ENCODE measurements at regions not wholly inside any gene's neighbourhood (a gene's known extent, or its start where the extent isn't known, plus 50 kb on each side); places are given as distances from the start of the nearest gene placed in this dataset.

DNA sequence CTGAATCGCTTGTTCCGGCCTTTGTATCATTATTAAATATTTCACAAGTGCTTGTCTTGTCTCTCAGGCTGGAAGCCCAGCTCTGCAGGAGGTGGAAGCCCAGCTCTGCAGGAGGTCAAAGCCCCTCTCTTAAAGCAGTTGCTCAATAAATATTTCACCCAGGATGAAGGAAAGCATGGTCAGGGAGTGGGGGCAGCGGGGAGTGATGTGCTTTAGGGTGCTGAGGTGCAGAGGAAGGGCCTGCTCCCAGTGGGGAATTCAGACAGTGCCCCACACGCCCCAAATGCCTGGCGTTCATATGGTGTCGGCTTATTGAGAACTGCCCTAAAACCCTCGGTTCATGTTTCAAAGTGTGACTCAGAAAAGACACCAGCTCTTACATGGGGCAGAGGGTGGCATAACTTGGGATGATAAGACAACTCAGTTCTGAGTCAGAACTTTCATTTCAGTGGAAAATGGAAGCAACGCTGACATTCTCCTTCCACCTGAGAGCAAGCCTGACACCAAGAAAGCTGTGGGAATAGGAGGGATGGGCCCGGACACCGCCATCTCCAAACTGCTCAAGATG, 114.3 kb upstream of the DAP start:
- DNase-seq, result no peak

- DNase-seq, result no peak
These were observed 113.5 kb upstream of the DAP start for GRCh38 chr5:10874541-10874940.

GRCh38 chr5:10870791-10871190, 109.8 kb upstream of the DAP start:
- DNase-seq, result no peak

DNA sequence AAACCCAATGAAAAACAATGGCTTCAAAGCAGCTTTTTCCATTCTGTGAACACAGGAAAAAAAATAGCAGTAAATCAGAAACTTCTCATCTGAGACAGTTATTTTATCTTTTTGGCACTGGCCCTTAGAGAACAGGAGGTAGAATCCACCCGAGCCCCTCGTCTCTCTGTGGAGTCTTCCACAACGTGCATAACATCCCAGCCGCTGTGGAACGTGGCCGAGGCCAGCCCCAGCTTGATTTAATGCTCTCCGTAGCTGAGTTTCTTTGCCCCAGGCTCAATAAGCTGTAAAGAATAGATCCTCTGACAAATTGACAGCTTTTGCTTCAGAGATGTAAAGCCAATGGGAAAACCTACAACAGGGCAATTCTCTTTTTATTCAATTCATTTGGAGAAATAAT, 107.9 kb upstream of the DAP start:
- no peak for DNase-seq

DNA sequence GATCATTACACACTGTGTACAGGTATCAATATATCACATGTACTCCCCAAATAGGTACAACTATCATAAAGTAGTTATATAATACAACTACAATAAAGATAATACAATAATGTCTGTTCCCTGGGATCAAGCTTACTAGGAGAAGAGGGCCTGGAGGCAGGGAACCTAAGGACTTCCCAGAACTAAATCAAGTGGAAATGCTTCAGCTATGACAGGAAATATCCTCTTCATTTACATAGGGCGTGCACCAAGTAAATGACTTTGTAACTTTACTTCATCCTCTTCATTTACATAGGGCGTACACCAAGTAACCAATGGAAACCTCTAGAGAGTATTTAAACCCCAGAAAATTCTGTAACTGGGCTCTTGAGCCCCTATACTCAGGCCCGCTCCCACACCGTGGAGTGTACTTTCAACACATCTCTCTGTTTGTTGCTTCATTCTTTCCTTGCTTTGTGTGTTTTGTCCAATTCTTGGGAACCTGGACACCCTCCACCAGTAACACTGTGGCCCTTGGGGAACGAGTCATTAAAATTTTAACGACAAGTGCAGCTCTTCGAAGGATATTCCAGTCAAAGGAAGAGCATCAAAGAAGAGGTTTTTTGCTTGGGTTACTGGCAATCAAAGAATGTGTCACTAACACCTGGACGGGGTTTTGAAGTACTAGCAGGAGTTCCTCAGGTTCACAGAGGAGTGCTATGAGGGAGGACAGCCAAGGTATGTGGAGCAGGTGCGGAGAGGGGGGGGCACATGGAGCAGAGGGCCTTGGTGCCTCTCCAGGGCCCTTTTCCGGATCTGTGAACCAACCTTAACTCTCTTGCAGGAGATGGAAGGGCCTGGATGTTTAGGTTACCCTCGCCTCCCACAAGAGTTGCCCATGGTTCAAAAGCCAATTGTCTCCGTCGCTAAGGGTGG, 106.6 kb upstream of the DAP start:
- DNase-seq, result no peak

- DNase-seq, result no peak
These were observed 105.9 kb upstream of the DAP start for GRCh38 chr5:10866913-10867312.

DNA sequence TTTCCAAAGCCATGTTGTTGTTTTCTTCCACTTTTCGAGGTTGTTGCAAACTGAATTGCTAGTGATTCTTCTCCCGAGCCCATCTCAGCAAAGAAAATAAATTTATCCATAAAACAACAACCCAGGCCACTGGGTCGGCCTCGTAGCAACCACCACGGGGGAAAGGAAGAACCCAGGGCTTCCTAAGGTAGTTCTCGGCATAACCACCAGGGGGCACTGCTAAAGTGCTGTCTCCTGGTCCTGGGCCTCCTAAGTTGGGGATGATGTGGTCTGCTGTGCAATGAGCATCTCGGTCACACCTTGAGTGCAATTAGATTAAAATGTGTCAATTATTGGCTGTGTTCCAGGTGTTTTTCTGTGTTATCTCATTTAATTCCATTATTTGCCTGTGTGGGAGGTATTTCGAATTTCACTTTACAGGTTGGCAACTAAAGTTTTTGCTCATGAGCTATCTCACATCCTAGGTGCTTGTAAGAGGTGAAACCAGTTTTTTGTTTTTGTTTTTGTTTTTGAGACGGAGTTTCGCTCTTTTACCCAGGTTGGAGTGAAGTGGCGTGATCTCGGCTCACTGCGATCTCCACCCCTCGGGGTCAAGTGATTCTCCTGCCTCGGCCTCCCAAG, 102.8 kb upstream of the DAP start:
- DNase-seq, result no peak

DNA sequence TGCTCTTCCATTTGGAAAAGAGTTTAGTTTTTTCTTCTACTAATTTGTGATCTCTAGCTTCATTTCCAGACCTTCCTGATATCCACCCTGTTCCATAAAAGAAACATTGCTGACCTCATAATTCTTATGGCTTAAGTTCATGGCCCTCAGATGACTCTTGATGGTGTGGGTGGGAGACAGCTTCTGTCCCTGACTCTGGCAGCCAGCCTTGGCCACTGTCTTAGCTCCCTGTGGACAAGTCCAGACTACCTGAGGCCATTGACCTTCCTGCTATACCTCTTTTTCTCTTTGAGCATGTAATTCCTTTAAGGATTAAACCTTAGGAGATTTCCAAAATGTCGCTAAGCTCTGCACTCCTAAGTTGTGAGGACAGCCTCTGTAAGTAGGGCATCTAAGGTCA, 101.1 kb upstream of the DAP start:
- DNase-seq, result no peak

DNA sequence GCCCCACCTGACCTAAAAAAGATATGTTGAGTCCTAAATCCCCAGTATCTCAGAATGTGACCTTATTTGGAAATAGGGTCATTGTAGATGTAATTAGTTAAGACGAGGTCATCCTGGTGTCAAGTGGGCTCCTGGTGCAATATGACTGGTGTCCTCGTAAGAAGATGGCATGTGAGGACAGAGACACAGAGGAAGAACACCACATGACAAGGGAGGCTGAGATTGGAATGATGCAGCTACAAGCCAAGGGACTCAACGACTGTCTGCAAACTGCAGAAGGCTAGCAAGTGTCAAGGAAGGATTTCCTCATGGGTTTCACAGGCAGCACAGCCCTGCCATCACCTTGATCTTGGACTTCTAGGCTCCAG, 100.4 kb upstream of the DAP start:
- no peak for DNase-seq

- peak; percentile 83 for DNase-seq
These were observed 99.8 kb upstream of the DAP start for GRCh38 chr5:10860645-10861422.

DNA sequence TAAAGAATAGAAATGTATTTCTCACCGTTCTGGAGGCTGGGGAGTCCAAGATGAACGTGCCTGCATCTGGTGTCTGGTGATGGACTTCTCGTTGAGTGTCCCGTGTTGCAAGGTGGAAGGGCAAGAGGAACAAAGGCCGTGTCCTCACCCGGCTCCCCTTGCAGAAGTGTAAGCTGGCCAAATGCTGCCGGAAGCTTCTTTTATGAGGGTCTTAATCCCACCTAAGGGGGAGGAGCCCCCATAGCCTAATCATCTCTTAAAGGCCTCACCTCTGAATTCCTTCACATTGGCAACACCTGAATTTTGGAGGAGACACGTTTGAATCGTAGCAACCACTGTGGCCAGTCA, 99.1 kb upstream of the DAP start:
- DNase-seq, result no peak

DNA sequence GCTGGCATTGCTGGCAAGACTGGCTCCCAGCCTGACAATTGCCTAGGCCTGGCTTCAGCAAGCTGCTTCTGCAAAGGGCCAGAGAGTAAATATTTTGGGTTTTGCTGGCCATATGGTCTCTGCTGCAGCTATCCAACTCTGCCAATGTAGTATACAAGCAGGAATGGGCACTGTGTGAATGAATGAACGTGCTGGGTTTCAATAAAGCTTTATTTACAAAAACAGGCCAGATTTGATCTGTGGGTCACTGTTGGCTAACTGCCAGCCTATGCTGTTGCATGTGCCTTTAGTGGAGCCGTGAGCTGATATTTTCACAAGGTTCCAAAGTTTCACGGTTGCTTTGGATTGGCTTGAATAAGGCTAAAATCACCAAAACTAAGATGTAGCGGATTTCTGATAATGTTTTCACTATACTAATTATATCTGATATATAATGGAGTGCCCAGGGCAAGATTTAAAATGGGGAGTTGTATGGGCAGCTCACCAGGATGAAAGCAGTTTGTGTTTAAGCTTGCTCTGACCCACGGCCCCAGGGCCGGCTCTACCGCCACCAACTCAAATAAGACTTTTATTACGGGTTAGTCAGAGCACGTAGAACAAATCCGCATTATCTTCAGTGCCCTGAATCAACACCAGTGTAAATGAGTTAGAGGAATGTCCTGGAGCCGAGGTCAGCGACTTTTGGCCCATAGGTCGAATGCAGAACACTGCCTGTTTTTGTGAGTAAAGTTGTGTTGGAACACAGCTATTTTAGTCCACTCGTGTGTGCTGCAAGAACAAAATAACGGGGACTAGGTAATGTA, 98.6 kb upstream of the DAP start:
- DNase-seq, result no peak

GRCh38 chr5:10858945-10859344, 97.9 kb upstream of the DAP start:
- DNase-seq, result no peak

DNA sequence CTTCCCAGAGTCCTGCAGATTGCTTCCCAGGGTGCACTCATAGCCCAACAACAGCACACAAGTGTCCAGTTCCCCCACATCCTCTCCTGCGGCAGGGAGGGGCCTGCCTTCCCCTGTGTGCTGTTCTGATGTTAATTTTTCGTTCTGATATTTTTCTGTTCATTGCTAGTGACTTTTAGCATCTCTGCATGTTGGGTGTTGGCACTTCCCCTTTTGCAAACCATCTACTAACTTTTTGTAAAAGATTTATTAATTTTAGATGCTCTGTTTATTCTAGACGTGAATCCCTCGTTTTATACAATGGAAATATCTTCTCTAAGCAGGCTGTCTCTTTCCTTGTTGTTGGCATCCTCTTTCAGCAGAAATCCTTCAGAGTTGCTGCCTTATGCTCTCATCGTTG, 97.3 kb upstream of the DAP start:
- DNase-seq, result no peak

- DNase-seq, result no peak
These were observed 96.3 kb upstream of the DAP start for GRCh38 chr5:10857338-10857733.

DNA sequence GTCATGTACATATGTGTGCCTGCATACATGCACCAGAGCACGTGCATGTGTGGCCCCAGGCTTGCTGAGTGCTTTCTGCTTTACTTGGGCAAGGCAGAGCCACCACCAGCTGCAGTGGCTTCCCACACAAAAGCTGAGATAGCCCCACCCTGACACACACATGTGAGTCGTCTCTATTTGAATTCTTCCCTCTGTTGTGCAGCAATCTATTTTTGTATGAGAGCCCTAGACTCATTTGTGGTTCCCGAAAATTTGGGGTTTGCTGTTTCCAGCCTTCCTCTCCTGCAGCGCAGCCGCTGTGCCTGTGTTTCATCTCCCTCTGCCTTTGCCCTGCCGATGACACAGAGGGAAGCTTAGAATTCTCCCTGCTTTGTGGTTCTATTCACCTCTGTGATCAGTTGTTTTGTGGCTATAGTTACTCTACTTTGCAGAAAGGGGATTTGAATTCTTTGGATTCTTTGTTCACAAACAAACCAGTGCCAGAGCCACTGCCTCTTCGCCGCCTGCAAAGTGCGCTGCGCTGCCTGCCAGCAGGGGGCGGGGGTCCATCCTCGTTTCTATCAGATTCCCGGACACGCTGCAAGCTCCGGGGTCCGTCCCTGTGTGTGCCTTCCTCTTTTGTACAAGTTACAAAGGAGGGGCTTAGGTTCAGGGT, 95.8 kb upstream of the DAP start:
- peak; percentile 89 for DNase-seq

DNA sequence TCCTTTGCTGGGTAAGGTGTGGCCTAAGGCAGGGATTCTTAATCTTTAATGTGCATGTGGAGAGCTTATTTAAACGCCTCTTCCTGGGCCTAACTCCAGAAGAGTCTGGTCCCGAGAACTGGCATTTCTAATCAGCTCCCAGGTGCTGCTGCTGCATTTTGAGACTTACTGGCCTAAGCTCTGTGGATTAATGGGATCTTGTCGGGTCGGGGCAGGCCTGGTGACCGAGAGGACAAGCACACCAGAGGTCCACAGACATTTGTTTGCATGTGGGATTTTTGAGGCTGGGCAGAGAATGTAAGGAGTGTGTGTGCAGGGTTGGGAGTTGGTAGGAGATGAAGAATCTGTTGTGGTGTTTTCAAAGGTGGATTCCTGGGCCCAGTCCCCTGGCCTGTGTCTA, 95.0 kb upstream of the DAP start:
- DNase-seq, result no peak

GRCh38 chr5:10854506-10855277, 93.7 kb upstream of the DAP start:
- DNase-seq, result peak; percentile 23

DNA sequence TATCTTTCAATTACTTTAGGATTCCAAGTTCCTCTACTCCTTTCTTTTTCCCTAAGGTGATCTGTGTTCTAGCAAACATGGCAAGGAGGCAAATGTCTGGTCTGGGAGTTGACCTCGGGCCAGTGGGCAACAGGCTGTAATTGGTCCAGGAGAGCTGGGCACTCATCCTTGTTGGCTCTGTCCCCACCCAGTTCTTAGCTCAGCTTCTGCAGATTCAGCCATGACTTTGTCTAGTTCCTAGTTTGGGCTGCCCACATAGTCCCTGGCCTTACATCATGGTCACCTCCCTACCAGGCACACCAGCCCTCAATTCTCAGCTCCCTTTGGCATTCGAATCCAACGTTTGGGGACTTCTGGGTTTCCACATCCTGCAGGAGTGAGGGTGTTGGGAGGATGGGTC, 92.1 kb upstream of the DAP start:
- no peak for DNase-seq

GRCh38 chr5:10849278-10849677, 88.2 kb upstream of the DAP start:
- DNase-seq, result no peak

- DNase-seq, result no peak
These were observed 83.0 kb upstream of the DAP start for GRCh38 chr5:10844016-10844415.
